Stimulated activated CD4-positive, alpha-beta T cell treated with anti-CD3 and anti-CD28 coated beads, Interleukin-15, amount 100 ng/mL, for 24 hours (primary cell): ENCODE measurements at regions not wholly inside any gene's neighbourhood (a gene's known extent, or its start where the extent isn't known, plus 50 kb on each side); places are given as distances from the start of the nearest gene placed in this dataset.
"Not testable (repeated sequence)": the region's sequence is repeated elsewhere in the genome, so short reads cannot be mapped to it uniquely, and the experiment has no call there.

Experiments
- DNase-seq: peaks from one replicate; pipeline ENCODE4 v3.0.0-alpha.2; 2020

DNA sequence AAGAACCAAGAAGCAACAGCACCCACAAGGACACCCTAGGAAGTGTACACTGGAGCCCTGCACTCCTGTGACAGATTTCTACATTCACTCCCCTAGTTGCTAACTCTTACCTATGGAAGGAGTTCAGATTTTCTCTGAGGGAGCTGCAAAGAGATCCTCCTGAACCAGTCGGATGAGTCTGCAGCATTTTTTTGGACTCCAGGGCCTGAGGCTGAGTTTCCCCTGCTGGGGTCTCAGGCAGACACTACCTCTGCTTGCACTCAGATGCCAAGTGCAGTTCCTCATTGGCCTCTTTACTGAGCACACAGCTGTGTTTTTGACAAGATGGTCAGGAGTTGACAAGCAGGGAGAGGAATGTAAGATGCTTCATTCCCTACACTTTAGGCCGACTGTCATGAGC, 153.2 kb upstream of the RBM19 start:
- DNase-seq, result no peak

DNA sequence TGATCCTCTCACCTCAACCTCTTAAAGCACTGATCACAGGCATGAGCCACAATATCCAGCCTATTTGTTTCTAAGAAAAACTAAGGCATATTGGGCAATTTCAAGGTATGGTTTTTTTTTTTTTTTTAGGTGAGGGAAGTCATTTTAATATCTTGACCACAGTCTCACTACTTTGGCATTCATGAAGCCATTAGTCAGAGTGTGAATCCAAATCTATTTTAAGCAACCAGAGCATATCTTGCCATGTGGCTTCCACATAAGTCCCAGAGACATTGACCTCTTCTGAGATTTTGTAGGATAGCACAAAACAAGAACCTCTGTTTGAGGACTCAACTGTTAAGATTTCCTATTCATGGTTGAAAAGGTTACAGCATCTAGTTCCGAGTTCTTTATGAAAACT, 130.3 kb upstream of the RBM19 start:
- DNase-seq, result no peak

DNA sequence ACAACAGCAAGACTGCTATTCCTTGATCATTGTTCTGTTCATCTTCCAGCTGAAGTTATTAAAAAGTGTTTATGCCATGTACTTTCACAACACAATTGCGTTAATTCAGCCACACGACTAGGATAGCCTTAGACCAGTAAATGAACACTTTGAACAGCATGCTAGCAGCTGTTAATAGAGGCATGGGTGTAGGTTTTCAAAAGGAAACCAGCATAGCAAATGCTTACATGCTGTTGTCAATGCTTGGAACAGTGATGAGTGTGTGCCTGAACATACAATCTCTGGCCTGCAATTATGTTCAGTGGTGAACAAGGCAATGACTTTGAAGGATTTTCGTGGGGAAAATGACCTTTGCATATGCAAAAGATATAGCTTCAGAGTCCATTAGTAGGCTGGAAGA, 127.4 kb upstream of the RBM19 start:
- no peak for DNase-seq

DNA sequence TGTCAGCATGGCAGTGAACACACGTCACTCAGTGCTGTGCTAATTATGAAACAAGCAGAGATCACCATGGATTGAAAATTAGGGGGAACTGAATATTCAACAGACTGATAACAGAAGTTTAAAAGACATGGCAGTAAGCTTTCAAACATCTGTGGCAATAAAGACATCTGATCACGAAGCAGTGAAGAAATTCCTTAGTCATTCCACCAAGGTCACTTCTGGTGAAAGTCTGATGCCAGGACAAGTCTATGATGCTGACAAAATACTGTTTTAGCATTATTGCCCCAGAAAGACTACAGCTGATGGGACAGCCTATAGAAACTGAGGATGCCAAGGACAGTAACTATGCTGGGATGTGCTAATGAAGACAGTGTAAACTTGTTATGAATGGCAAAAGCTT, 126.9 kb upstream of the RBM19 start:
- DNase-seq, result no peak

DNA sequence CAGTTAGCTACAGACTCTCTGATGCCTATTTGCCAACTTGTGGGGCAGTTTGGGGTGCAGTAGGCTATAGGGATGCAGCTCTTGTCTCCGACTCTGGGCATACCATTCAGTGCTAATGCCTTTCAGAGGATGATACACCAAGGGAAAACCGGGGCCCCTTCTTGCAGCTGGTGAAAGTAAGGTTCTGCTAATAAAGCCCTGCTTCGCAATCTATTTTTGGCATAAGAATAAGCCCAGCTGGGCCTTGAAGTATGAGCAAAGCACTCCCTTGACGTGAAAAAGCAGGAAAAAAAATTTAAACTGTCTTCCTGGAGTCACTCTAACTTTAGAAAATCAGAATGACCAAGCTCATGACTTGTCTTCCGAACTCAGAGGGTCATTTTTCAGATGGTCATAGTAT, 124.1 kb upstream of the RBM19 start:
- no peak for DNase-seq

DNA sequence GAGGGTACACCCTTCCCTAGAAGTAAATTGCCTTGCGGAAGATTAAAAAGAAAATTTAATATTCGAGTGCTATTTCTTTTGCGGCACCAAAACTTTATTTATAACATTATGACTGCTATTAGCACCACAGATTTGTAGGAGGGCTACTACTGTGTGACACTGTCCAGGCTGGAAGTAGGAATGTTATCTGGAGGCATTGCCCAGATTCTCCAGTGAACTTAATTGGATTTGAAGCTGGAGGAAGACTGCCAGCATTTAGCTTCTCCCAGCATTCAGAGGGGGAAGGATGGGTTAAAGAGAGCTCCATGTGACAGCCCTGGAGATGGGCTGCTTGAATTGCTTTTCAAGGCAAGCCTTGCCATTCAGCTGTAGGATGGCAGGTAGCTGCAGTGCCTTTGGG, 107.0 kb upstream of the RBM19 start:
- DNase-seq, result no peak

DNA sequence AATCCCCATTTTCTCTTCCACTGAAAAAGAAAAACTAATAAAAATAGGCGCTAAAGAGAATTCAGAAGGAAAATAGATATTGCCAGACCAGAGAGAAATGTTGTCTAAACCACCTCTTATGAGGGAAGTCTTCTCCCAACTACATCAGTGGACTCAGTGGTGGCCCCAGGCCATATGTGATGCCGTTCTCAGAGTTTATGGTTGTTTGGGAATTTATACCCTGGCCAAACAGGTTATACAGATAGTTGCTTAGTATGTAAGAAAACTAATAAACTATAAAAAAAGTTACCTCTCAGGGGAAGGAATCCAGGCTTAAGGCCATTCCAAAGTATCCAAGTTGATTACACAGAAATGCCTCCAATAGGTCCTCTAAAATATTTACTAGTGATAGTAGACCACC, 103.4 kb upstream of the RBM19 start:
- no peak for DNase-seq

DNA sequence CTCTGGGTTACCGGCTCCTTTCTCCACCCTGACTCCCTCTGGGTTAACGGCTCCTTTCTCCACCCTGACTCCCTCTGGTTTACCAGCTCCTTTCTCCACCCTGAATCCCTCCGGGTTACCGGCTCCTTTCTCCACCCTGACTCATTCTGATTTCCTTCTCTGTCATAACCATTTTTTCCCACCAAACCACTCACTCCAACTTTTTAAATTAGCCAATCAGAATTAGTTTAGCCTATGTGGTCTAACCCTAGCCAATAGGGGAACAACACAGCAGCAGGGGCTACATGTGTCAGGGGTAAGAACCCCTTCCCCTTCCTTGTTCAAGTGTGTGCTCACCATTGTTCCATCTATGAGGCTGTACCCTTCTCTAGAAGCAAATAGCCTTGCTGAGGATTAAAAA, 98.4 kb upstream of the RBM19 start:
- DNase-seq, result no peak

DNA sequence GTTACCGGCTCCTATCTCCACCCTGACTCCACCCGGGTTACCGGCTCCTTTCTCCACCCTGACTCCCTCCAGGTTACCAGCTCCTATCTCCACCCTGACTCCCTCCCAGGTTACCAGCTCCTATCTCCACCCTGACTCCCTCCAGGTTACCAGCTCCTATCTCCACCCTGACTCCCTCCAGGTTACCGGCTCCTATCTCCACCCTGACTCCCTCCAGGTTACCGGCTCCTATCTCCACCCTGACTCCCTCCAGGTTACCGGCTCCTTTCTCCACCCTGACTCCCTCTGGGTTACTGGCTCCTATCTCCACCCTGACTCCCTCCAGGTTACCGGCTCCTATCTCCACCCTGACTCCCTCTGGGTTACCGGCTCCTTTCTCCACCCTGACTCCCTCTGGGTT, 97.9 kb upstream of the RBM19 start:
- DNase-seq, result not testable (repeated sequence)

DNA sequence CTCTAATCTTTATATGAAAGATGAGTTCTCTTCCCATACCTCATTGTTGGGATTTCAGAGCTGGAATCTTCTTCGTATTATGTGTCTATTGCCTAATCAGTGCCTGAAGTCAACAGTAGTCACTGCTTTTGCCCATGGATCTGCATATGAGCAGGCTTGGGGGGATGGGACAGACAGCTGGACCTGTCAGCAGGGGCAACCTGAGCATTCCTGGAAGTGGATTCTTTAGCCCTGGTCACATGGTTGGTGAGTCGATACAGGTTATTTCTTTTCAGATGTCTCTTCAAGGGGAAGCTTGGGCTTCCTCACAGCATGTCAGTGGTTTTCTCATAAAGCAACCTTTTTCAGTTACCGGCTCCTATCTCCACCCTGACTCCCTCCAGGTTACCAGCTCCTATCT, 97.3 kb upstream of the RBM19 start:
- no peak for DNase-seq

DNA sequence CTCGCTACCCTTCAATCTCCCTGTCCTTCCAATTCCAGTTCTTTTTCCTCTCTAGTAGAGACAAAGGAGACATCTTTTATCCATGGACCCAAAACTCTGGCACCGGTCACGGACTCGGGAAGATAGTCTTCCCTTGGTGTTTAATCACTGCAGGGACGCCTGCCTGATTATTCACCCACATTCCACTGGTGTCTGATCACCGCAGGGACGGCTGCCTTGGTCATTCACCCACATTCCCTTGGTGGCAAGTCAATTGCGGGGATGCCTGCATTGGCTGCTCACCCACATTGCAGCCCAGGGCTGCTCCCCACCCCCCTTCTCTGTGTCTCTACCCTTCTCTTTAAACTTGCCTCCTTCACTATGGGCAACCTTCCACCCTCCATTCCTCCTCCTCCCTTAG, 90.2 kb upstream of the RBM19 start:
- not testable (repeated sequence) for DNase-seq

DNA sequence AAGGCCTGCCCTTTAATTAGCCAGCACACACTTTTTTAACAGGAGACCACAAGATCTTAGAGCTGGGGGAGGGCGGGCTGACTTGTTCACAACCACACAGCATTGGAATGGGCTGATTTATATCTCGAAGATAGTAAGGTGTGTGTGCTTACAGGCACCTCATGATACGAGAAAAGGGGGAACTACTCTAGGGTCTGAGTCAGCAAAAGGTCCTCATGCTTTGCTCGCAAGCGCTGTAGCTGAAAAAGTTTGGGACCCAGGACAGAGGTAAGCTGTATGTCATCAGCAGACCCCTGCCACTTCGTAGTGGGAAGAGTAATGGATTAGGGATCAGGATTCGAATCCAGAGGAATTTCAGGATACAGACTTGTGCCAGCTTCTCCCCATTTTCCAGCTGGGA, 88.9 kb upstream of the RBM19 start:
- DNase-seq, result no peak

DNA sequence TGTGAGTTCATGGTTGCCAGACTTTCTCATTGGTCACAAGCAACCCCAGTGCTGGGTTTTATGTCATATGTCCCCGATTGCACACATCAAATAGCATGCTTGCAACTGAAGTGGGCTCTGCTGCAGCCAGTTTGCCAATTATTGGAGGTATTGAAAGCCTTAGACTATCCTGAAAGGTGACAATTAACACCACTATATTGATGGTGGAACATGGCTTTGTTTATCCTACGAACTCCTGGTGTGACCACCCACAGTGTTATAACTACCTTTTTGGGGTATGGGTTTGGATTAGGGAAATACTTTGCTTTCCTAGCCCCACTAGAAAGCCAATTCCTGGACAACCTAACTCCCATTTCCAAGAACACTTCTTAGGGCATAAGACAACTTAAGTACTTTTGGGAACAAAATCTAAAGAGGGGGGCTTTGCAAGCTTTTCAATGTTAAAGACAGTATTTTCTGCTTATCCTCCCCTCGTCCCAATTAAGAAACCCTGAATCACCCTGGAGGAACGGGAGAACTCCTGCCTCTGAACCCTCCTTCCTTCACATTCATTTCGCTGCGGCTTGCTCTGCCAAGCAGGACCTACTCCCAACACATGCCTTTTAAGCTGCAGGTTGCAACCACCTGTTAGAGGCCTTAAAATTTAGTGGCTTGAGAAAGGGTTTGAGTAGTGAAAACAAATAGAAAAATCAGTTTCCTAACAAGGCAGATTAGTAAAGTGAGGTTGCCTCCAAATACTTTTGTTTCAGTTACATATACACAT, 80.3 kb upstream of the RBM19 start:
- DNase-seq, result no peak

DNA sequence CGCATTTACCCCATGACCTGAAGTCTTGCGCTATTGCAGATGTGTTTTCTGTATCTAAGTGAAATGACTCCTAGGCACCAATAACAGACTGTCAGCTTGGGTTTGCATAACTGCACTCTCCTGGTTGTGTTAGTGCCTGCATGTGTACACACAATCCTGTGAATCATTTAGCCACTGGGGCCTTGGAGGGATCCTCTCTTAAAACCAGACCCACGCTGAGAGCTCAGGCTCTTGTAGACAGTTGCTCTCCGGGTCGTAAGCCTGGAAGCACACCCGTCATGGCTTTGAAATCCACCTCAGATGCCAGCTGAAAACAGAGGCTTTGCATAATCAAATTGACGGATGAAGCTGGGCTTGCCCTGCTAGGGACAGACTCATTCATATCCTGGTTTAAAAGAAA, 79.2 kb upstream of the RBM19 start:
- DNase-seq, result no peak

DNA sequence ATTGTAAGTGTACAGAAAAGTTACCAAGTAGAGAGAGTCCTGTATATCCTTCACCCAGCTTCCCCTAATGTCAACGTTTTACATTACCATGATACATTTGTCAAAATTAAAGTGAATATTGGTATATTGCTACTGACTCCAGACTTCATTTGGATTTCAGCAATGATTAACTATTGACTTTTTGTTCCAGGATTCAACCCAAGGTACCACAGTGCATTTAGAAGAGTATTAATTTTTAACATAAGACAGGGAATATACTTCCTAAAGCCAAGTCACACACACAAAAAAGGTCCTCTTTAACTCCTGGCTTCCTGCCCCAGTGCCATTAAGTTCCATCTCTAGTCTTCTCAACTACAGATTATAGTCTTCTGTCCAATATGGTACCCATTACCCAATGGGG, 75.5 kb upstream of the RBM19 start:
- DNase-seq, result no peak

DNA sequence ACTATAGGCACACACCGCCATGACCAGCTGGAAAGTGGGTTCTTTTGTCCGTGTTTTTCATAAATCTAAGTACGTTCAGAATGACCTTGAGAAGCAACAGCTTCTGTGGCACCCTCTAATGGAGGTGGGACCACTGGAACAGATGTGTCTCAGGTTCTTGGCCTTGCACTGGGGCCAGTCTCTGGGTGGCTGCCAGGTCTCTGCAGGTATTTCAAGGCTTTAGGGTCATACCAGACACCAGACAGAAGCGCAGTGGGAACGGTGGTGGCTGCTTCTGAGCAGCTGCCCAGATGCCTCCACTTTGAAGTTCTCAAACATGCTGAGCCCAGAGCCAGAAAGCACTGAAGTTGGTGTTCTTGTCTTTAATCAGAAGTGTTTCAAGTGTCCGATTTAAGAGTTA, 75.0 kb upstream of the RBM19 start:
- no peak for DNase-seq

DNA sequence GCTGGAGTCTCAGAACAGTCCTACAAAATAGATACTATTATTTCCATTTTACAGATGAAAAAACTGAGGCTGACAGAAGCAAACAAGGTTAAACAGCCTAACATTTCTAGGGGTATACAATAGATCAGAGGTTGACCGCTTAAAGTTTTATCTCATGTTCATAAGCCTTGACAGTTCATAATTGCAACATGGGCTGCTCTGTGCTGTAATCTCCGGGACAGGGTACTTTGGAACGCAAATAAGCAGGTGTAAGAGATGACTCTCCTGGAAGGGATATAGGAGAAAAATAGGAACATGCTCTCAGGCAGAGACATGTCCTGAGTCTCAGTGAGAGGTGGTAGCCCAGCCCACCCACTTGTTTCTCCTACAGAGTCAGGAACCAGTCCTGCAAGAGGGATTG, 72.8 kb upstream of the RBM19 start:
- DNase-seq, result no peak

DNA sequence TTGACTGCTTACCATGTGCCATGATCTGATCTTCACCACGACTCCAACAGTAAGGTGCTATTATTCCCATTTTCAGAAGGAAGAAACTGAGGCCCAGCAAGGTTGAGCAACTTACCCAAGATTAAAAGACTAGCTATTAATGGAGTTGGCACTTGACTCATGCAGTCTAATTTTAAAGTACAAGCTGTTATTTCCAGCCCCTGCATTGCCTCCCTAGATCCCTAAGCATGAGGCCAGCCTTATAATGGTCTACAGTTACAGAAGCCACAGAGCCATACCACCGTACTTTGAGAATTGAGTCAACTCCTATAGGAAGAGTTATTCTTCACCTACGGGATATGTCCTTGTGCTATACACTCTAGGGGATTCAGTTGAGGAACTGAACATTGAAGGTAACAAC, 66.7 kb upstream of the RBM19 start:
- no peak for DNase-seq

DNA sequence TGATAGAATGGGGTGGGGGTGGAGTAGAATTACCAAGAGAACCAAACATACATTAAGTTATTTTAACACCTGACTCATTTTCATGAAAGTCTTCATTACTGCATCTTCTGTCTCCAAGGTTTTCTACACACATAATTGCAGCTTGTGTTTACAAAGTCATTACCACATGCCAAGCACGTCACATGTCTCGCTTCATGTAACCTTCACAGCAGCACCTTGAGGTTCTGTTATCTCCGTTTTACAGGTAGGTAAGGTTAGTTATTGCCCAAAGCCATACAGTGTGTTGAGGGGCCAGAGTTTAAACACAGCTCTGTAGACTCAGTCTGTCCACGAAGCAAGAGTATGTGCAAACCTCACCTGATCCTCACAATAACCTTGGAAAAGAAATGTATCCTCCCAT, 64.3 kb upstream of the RBM19 start:
- no peak for DNase-seq

DNA sequence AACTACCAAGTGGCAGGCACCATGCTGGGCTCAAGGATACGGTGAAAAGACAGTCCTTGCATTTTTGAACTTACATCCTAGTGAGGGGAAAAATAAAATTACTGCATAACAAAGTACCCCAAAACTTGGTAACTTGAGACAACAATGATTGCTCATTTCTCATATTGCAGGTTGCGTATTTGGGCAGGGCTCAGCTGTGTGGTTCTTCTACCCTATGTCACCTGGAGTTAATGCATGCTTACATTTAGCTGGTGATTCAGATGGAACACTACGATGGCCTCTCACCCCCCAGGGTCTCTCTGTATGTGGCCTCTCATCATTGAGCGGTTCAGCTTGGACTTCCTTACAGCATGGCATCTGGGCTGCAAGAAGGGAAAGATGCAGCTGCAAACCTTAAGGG, 60.7 kb upstream of the RBM19 start:
- DNase-seq, result no peak

DNA sequence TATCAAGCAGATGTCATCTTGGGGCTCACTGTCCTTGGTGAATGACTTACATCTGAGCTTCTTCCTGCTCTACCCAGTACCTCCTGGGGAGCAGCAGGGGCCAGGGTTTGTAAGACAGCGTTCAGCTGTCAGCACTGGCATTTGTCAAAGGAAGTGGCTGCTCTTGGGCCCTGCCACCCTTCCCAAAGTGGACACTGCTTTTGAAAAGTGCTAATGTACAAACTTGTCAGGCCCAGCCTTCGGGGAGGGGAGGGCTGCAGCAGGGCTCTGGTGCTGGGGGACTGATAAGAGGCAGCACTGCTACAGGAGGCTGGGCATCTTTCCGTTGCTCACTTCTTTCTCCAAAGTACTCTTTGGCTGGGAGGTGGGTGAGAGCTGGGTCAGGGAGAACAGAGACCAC, 59.8 kb upstream of the RBM19 start:
- no peak for DNase-seq

DNA sequence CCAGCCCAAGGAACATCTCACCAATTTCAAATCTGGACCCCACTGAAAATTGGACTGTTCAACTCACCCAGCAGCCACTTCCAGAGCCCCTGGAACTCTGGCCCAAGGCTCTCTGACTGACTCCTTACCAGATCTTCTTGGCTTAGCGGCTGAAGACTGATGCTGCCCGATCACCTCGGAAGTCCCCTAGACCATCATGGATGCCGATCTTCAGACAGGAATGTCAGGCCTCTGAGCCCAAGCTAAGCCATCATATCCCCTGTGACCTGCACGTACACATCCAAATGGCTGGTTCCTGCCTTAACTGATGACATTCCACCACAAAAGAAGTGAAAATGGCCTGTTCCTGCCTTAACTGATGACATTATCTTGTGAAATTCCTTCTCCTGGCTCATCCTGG, 56.0 kb upstream of the RBM19 start:
- not testable (repeated sequence) for DNase-seq

DNA sequence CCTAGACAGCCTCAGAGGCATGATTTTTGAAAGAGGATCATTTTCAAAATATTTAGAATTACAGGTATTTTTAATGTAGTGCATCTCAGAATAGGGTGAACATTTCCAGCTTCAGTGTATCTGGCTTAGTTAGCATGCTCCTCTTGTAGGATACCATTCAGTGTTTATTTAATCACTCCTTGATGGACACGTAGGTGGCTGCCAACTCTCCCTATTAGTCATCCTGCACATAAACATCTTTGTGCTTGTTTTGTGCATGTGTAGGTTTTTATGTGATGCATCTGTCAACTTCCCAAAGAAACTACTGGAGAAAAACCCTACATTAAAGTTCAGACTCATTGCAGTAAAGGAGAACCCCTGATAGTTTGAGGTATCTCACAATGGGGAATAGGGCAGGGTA, 52.5 kb upstream of the RBM19 start:
- DNase-seq, result no peak
